NB4 (cell line): ENCODE measurements at regions not wholly inside any gene's neighbourhood (a gene's known extent, or its start where the extent isn't known, plus 50 kb on each side); places are given as distances from the start of the nearest gene placed in this dataset.

Experiments
- DNase-seq: peaks from one replicate; pipeline ENCODE4 v3.0.0; 2010; ENCODE audit warnings: low read depth
- H3K4me3 ChIP-seq: one replicate; pipeline ENCODE4 v1.5.1; 2011; ENCODE audit warnings: mild to moderate bottlenecking, low read depth, low read length, moderate library complexity
- MYC ChIP-seq: IDR thresholded peaks from 2 replicates; pipeline ENCODE4 v1.6.1; 2011; ENCODE audit warnings: low read depth, low read length
- POLR2A ChIP-seq: IDR thresholded peaks from 2 replicates; pipeline ENCODE4 v1.6.1; 2011; ENCODE audit warnings: mild to moderate bottlenecking; ENCODE audit not compliant: insufficient read length; ENCODE audit errors: extremely low read depth
- TF ChIP-seq, protein P1 (sequence below): IDR thresholded peaks from one replicate; pipeline ENCODE4 v1.5.1; 2012; ENCODE audit warnings: low read depth, low read length
- TF ChIP-seq, protein P2 (sequence below): IDR thresholded peaks from 2 replicates; pipeline ENCODE4 v1.6.1; 2011; ENCODE audit warnings: low read depth, low read length

DNA sequence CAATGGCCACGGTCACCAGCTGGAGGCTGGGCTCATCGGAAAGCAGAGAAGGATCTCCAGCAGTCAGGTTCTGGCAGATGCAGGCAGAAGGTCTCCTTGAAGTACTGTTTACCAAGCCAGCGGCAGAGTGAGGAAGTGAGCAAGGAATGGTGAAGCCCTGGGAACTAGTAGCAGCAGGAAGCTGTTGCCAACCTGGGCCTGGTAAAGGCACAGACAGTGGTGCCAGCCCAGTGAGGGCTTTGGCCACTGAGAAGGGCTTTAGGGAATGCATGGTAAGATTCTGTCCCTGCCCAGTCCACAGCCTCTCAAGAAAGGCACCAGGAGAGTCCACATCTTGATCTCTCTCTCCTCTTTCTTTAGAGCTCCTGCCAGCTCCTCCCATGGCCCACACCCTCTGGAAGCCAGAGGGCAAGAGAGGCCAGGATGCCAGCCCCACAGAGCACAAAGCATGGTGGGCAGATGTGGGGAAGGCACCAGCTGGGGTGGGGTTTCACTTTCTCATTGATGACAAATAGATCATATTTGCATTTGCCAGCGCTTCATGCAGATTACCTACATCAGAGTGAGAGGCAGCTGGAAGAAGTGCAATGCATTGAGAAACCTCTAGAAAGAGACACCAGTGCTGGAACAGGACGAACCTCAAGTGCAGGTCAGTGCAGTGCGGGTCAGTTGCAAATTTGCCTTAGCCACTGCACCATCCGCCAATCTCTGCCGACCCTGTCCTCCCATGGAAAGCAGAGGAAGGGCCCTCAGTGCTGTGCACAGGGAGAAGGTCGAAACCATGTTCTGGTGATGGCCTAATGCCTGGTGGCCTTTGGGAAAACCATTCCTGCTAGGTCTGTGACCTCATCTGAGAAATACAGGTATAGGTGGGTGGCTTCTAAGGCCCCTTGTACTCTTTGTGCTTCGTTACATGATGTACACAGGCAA lies 667.8 kb upstream of the MKI67 start:
- DNase-seq: no peak
- TF ChIP-seq POLR2A (no peak), MYC (no peak)
- TF ChIP-seq, protein P1, sequence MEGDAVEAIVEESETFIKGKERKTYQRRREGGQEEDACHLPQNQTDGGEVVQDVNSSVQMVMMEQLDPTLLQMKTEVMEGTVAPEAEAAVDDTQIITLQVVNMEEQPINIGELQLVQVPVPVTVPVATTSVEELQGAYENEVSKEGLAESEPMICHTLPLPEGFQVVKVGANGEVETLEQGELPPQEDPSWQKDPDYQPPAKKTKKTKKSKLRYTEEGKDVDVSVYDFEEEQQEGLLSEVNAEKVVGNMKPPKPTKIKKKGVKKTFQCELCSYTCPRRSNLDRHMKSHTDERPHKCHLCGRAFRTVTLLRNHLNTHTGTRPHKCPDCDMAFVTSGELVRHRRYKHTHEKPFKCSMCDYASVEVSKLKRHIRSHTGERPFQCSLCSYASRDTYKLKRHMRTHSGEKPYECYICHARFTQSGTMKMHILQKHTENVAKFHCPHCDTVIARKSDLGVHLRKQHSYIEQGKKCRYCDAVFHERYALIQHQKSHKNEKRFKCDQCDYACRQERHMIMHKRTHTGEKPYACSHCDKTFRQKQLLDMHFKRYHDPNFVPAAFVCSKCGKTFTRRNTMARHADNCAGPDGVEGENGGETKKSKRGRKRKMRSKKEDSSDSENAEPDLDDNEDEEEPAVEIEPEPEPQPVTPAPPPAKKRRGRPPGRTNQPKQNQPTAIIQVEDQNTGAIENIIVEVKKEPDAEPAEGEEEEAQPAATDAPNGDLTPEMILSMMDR: no peak
- TF ChIP-seq, protein P2, sequence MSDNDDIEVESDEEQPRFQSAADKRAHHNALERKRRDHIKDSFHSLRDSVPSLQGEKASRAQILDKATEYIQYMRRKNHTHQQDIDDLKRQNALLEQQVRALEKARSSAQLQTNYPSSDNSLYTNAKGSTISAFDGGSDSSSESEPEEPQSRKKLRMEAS: no peak
- H3K4me3 ChIP-seq: no peak overlapping the region

DNA sequence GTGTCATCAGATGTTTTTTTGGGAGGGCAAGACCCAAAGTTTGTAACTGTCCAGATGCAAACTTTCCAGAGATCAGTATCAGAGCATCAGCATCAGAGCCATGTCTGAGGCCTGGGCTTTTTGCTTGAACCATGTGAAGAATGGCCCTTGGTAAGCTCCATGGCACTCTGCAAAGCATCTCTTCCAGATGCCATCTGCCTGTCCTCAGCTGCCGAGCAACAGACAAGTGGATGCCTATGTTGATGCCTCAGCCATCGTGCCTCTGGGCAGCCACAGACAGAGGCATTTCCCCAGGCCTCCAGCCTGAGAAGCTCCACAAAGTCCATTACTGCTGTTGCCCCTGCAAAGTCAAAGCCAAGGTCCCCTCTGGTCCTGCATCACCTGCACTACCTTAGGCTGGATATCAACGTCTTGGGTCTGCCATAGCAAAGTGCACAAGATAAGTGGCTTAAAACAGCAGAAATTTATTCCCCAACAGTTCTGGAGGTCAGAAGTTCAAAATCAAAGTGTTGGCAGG lies 670.2 kb upstream of the MKI67 start:
- H3K4me3 ChIP-seq: no peak overlapping the region
- DNase-seq: no peak
- TF ChIP-seq POLR2A (no peak), MYC (no peak)
- TF ChIP-seq, protein P1: no peak
- TF ChIP-seq, protein P2: no peak

DNA sequence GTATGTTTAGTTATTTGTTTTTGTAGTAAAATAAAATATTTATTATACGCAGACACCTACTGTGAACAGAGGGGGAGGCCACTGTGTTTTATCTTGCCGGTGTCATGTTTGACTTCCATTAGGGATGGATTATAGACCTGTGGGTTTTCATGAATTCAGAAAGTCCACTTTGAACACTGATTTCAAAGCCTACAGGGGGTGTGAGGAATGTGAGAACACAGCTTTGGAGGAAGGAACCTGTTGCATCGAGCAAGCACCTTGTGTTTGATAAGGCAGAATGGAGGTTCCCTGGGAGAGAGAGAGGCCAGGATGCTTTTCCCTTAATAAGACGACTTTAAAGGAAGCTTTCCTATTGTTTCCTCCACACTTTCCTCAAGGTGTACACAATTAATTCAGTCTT lies 665.0 kb upstream of the MGMT start:
- no peak for TF ChIP-seq MYC
- DNase-seq: no peak

DNA sequence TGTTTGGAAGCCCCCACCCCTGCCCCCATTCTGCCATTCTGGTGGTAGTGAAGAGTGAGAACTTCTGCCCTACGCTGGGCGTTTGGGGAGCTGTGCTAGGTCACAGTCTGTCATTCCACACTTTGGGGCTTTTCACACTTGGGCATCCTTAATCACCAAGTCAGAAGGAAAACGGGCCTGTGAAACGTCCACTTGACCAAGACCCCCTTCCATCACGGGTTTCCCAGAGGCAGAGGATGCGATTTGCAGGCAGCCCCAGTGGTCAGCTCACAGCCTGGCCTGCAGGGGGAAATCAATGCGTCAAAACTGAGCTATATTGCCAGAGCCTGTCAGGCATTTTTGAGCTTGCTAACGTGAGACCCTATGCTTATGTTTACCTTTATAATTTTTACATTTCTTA lies 663.3 kb upstream of the MGMT start:
- H3K4me3 ChIP-seq: no peak overlapping the region
- DNase-seq: no peak
- TF ChIP-seq, protein P2: no peak
- TF ChIP-seq, protein P1: no peak

More for the DNA sequence above, 665.0 kb upstream of the MGMT start:
- no peak overlapping the region for H3K4me3 ChIP-seq

DNA sequence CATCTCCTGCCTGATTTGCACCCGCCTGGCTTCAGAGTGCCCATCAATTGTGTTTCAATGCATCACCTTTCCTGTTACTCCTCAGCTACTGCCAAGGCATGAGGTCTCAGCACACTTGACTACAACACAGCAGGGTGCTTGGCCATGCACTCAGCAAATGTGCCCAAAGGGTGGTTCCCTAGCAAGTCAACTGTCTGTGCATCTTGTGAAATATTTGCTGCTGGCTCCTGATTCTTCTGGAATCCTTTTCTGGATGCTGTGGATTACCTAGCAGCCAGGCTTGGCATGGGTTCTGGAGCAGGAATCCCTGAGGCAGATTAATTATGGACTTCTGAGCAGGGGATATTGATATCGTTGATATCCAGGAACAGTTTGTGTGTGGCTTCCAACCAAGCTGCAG lies 662.6 kb upstream of the MGMT start:
- no peak for DNase-seq
- no peak for TF ChIP-seq MYC
- TF ChIP-seq, protein P1: no peak
- TF ChIP-seq, protein P2: no peak
- no peak for TF ChIP-seq POLR2A
- no peak overlapping the region for H3K4me3 ChIP-seq

DNA sequence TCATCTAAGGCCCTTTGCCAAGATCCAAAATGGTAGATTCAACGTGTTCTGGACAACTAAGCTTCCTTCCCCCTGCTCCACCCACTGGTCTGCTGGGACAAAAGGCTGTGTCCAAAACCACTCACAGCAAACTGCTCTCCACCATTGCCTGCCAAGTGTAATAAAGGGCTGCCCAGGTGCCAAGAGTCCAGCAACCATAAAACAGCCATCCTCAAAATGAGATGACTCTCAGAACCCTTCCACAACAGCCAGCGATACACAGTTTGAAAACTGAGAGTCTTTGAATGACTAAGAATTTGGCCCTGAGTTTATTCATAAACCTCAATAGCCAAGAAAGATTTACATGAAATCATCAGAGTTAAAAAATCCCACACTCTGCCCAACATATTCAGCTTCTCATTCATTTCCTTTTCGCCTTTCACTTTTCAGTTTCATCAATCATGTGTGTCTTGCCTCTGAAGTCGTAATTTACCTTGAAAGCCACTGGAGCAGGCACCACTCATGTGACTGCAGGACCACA lies 658.1 kb upstream of the MGMT start:
- no peak overlapping the region for H3K4me3 ChIP-seq
- DNase-seq: no peak
- TF ChIP-seq MYC: no peak
- TF ChIP-seq, protein P2: no peak
- TF ChIP-seq POLR2A: no peak
- TF ChIP-seq, protein P1: no peak
